GM23338 (cell line): ENCODE measurements at regions not wholly inside any gene's neighbourhood (a gene's known extent, or its start where the extent isn't known, plus 50 kb on each side); places are given as distances from the start of the nearest gene placed in this dataset.

ENCODE experiments used
- ATAC-seq: fragments of 200-7000 bp; cut with Tn5 transposase; 3 replicates; pipeline ENCODE4 v1.9.1; 2020
- DNase-seq: peaks from one replicate; pipeline ENCODE4 v3.0.0-alpha.2; 2015; ENCODE audit warnings: low spot score
- H2AFZ ChIP-seq: fragments of 200-600 bp; sonication (generic); 2 replicates; pipeline ENCODE4 v1.8.0; 2016; ENCODE audit warnings: antibody characterized with exemption, mild to moderate bottlenecking, moderate library complexity
- H3F3A ChIP-seq: fragments of 200-600 bp; sonication (generic); replicated peaks from 2 replicates; pipeline ENCODE4 v1.8.0; 2017; ENCODE audit warnings: antibody characterized with exemption, mixed run types, low read depth
- H3K27ac ChIP-seq: fragments of 200-600 bp; sonication (generic); 2 replicates; pipeline ENCODE4 v1.6.1; 2016; ENCODE audit warnings: low read depth
- H3K27me3 ChIP-seq: fragments of 200-600 bp; sonication (generic); 2 replicates; pipeline ENCODE4 v1.8.0; 2016; ENCODE audit warnings: mild to moderate bottlenecking, mixed run types, moderate library complexity; ENCODE audit not compliant: insufficient read depth
- H3K36me3 ChIP-seq: fragments of 200-600 bp; sonication (generic); 2 replicates; pipeline ENCODE4 v1.8.0; 2016; ENCODE audit warnings: mild to moderate bottlenecking; ENCODE audit not compliant: insufficient read depth
- H3K4me1 ChIP-seq: fragments of 200-600 bp; sonication (generic); 2 replicates; pipeline ENCODE4 v1.8.0; 2016; ENCODE audit warnings: mild to moderate bottlenecking, moderate library complexity; ENCODE audit not compliant: insufficient read depth
- H3K4me2 ChIP-seq: fragments of 200-600 bp; sonication (generic); 2 replicates; pipeline ENCODE4 v1.7.1; 2017; ENCODE audit warnings: mixed run types
- H3K4me3 ChIP-seq: fragments of 200-600 bp; sonication (generic); 2 replicates; pipeline ENCODE4 v1.6.1; 2016; ENCODE audit warnings: mixed run types
- H3K79me2 ChIP-seq: fragments of 200-600 bp; sonication (generic); replicated peaks from 2 replicates; pipeline ENCODE4 v1.8.0; 2017; ENCODE audit warnings: mild to moderate bottlenecking; ENCODE audit not compliant: insufficient read depth
- H3K9me2 ChIP-seq: fragments of 200-600 bp; sonication (generic); 2 replicates; pipeline ENCODE4 v1.8.0; 2017; ENCODE audit not compliant: insufficient read depth
- H4K20me1 ChIP-seq: fragments of 200-600 bp; sonication (generic); replicated peaks from 2 replicates; pipeline ENCODE4 v1.8.0; 2017; ENCODE audit warnings: mild to moderate bottlenecking; ENCODE audit not compliant: insufficient read depth
- H3K27ac Mint-ChIP-seq: 2 replicates; pipeline ENCODE4 v1.8.0; 2020; ENCODE audit warnings: inconsistent platforms, mild to moderate bottlenecking, moderate library complexity, mixed read lengths
- H3K27me3 Mint-ChIP-seq: 3 replicates; pipeline ENCODE4 v1.8.0; 2022; ENCODE audit warnings: low read depth, mild to moderate bottlenecking, moderate library complexity, mixed read lengths, inconsistent platforms; ENCODE audit not compliant: insufficient read depth, poor library complexity
- H3K36me3 Mint-ChIP-seq: 3 replicates; pipeline ENCODE4 v1.8.0; 2021; ENCODE audit warnings: low read depth, mild to moderate bottlenecking, inconsistent platforms, moderate library complexity, mixed read lengths
- H3K4me1 Mint-ChIP-seq: 3 replicates; pipeline ENCODE4 v1.8.0; 2020; ENCODE audit warnings: mild to moderate bottlenecking, inconsistent platforms, mixed read lengths
- H3K4me3 Mint-ChIP-seq: 3 replicates; pipeline ENCODE4 v1.8.0; 2021; ENCODE audit warnings: moderate library complexity, mild to moderate bottlenecking, inconsistent platforms, mixed read lengths
- H3K9me3 Mint-ChIP-seq: 3 replicates; pipeline ENCODE4 v1.8.0; 2020; ENCODE audit warnings: moderate library complexity, mild to moderate bottlenecking, inconsistent platforms, mixed read lengths
- CREB1 ChIP-seq: fragments of 250-450 bp; sonication (Bioruptor Pico); IDR thresholded peaks from 2 replicates; pipeline ENCODE4 v1.5.0; 2020; ENCODE audit warnings: low read depth, mild to moderate bottlenecking, moderate library complexity
- CTCF ChIP-seq, 2 experiments: fragments of 200-600 bp in 1 of 2; sonication (generic) in 1 of 2; conservative IDR thresholded peaks; 2 replicates each; pipeline versions ENCODE4 v1.5.1 to v1.6.1; 2016 to 2017; ENCODE audit warnings: antibody characterized with exemption in 2 of 2, low read depth in 2 of 2, mild to moderate bottlenecking in 2 of 2, moderate library complexity in 1 of 2
- ETS1 ChIP-seq: IDR thresholded peaks from 2 replicates; pipeline ENCODE4 v1.6.1; 2016; ENCODE audit warnings: antibody characterized with exemption
- EZH2 ChIP-seq: fragments of 200-600 bp; sonication (generic); IDR thresholded peaks from one replicate; pipeline ENCODE4 v1.8.0; 2017; ENCODE audit warnings: antibody characterized with exemption, mild to moderate bottlenecking, low read depth; ENCODE audit not compliant: unreplicated experiment
- EZH2phosphoT487 ChIP-seq: fragments of 200-600 bp; sonication (generic); IDR thresholded peaks from one replicate; pipeline ENCODE4 v1.8.1; 2018; ENCODE audit warnings: antibody characterized with exemption; ENCODE audit not compliant: unreplicated experiment
- JUNB ChIP-seq: IDR thresholded peaks from one replicate; pipeline ENCODE4 v1.6.1; 2016; ENCODE audit warnings: antibody characterized with exemption; ENCODE audit not compliant: unreplicated experiment
- NANOG ChIP-seq: IDR thresholded peaks from 2 replicates; pipeline ENCODE4 v1.6.1; 2016; ENCODE audit warnings: antibody characterized with exemption, borderline replicate concordance
- POLR2AphosphoS5 ChIP-seq: IDR thresholded peaks from 2 replicates; pipeline ENCODE4 v1.6.1; 2016; ENCODE audit warnings: antibody characterized with exemption, low read depth
- REST ChIP-seq: IDR thresholded peaks from one replicate; pipeline ENCODE4 v1.6.1; 2018; ENCODE audit warnings: antibody characterized with exemption; ENCODE audit not compliant: unreplicated experiment
- STAT1 ChIP-seq: IDR thresholded peaks from one replicate; pipeline ENCODE4 v1.6.1; 2016; ENCODE audit warnings: antibody characterized with exemption; ENCODE audit not compliant: unreplicated experiment
- ZNF114 ChIP-seq: fragments of 250-450 bp; sonication (Bioruptor Pico); IDR thresholded peaks from 2 replicates; pipeline ENCODE4 v1.5.0; 2020; ENCODE audit warnings: mild to moderate bottlenecking, moderate library complexity
- ZNF331 ChIP-seq: fragments of 250-450 bp; sonication (Bioruptor Pico); IDR thresholded peaks from 2 replicates; pipeline ENCODE4 v1.5.0; 2020; ENCODE audit warnings: low read depth, mild to moderate bottlenecking, moderate library complexity
- ZNF462 ChIP-seq: fragments of 250-450 bp; sonication (Bioruptor Pico); IDR thresholded peaks from 2 replicates; pipeline ENCODE4 v1.5.0; 2020; ENCODE audit warnings: mild to moderate bottlenecking, moderate library complexity

- DNase-seq (no peak), ATAC-seq (no peak)
- no peaks in the 10 kb centered on the region for H3K36me3 Mint-ChIP-seq
- Histone ChIP-seq H3K4me1 (peaks cover 9% of the 10 kb centered on the region; the same call in 1 of the 2 replicates), H3K27me3 (no peaks in the 10 kb centered on the region), H3K27ac (no peak overlapping the region), H2AFZ (no peak overlapping the region), H3K4me2 (no peak overlapping the region), H3F3A (no peaks in the 10 kb centered on the region), H4K20me1 (no peaks in the 10 kb centered on the region), H3K36me3 (no peaks in the 10 kb centered on the region), H3K79me2 (no peaks in the 10 kb centered on the region), H3K9me2 (0 out of 2 replicates have a peak, but pooled peaks cover 6% of the 10 kb centered on the region), H3K4me3 (no peak overlapping the region)
- H3K4me3 Mint-ChIP-seq, result no peak overlapping the region
- TF ChIP-seq POLR2AphosphoS5, result no peak
- no peak for TF ChIP-seq ZNF331 (CRISPR knock-in tag)
- TF ChIP-seq CREB1, result no peak
- TF ChIP-seq ZNF462 (CRISPR knock-in tag), result no peak
- TF ChIP-seq CTCF (conservative IDR thresholded peaks at IDR 0.05; ENCODE audit: low read depth in 2 of 2), result no peak
- TF ChIP-seq REST, result no peak
- TF ChIP-seq EZH2phosphoT487, result no peak
- no peak for TF ChIP-seq STAT1
- TF ChIP-seq ZNF114, result no peak
- no peak for TF ChIP-seq ETS1
- TF ChIP-seq NANOG, result no peak
- TF ChIP-seq EZH2, result no peak
- no peak for TF ChIP-seq JUNB
- no peak overlapping the region for H3K27ac Mint-ChIP-seq
- H3K4me1 Mint-ChIP-seq, result peaks cover 17% of the 10 kb centered on the region
- no peaks in the 10 kb centered on the region for H3K27me3 Mint-ChIP-seq
- H3K9me3 Mint-ChIP-seq, result 0 out of 3 replicates have a peak, but pooled peaks cover 3% of the 10 kb centered on the region
Observed at GRCh38 chr12:58747533-58747932, 172.8 kb downstream of the LRIG3 start.
